Esophagus (tissue), 2 donors: ENCODE measurements at regions not wholly inside any gene's neighbourhood (a gene's known extent, or its start where the extent isn't known, plus 50 kb on each side); places are given as distances from the start of the nearest gene placed in this dataset.

ENCODE experiments used
- H3K27ac ChIP-seq, 2 donors: one replicate each; pipeline ENCODE4 v1.5.1; 2013; ENCODE audit warnings: low read depth in 2 of 2, mild to moderate bottlenecking in 2 of 2, inconsistent platforms in 1 of 2, low read length in 1 of 2, moderate library complexity in 1 of 2
- H3K27me3 ChIP-seq, 2 donors: one replicate each; pipeline ENCODE4 v1.6.1; 2013; ENCODE audit warnings: low read length in 2 of 2, control low read depth in 1 of 2, mild to moderate bottlenecking in 1 of 2; ENCODE audit not compliant: insufficient read depth in 2 of 2, control insufficient read depth in 1 of 2
- H3K36me3 ChIP-seq, 2 donors: one replicate each; pipeline ENCODE4 v1.6.1; 2013; ENCODE audit warnings: low read length in 1 of 2; ENCODE audit not compliant: control insufficient read depth in 2 of 2, insufficient read depth in 2 of 2
- H3K4me1 ChIP-seq, 2 donors: one replicate each; pipeline ENCODE4 v1.6.1; 2013; ENCODE audit warnings: low read length in 1 of 2; ENCODE audit not compliant: control insufficient read depth in 2 of 2, insufficient read depth in 2 of 2
- H3K4me3 ChIP-seq, 2 donors: one replicate each; pipeline ENCODE4 v1.5.1; 2013; ENCODE audit warnings: low read length in 2 of 2, mild to moderate bottlenecking in 2 of 2, low read depth in 1 of 2, moderate library complexity in 1 of 2
- H3K9me3 ChIP-seq, 2 donors: one replicate each; pipeline ENCODE4 v1.6.1; 2013; ENCODE audit warnings: mild to moderate bottlenecking in 2 of 2, low read depth in 1 of 2, low read length in 1 of 2, moderate library complexity in 1 of 2; ENCODE audit not compliant: control insufficient read depth in 2 of 2, insufficient read depth in 1 of 2
- WGBS, 2 donors: extraction: QIAGEN DNeasy Blood & Tissue Kit; methylation state at CpG; one replicate each; pipeline ENCODE4 v1.1.7; 2013; 5-methylcytosine and 5-hydroxymethylcytosine counted together
- donor health status: healthy with polysubstance abuse.
- donor health status: Bipolar disorder and iron deficiency.

DNA sequence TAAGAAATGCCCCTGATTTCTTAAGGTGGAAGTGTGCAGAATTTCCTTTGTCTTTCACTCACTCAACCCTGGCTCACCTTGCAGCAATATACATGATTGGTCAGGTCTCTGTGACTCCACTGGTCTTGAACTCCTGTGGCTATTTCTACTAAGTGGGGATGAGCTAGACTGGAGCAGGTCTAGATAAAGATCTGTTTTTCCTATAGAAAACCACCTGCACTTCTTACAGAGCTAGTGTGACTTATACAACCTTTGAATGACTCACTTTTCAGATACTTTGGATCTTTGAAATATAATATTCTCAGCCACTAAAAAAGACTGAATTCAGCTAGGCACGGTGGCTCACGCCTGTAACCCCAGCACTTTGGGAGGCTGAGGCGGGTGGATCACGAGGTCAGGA is 98.5 kb upstream of the KCTD1 start:
- H3K9me3 ChIP-seq, result no peaks in the 10 kb centered on the region
- WGBS, 2 donors, result 73 to 83% methylated on average over 3 to 4 of the region's 4 CpGs
- no peaks in the 10 kb centered on the region for H3K27me3 ChIP-seq
- H3K4me3 ChIP-seq, result no peak overlapping the region
- H3K4me1 ChIP-seq, result no peaks in the 10 kb centered on the region
- no peaks in the 10 kb centered on the region for H3K36me3 ChIP-seq
- H3K27ac ChIP-seq, result no peak overlapping the region

- H3K4me1 ChIP-seq, result no peaks in the 10 kb centered on the region
- H3K9me3 ChIP-seq, result no peaks in the 10 kb centered on the region
- H3K27me3 ChIP-seq, result no peaks in the 10 kb centered on the region
- H3K27ac ChIP-seq, result no peak overlapping the region
- no peak overlapping the region for H3K4me3 ChIP-seq
- no peaks in the 10 kb centered on the region for H3K36me3 ChIP-seq
- 80 to 87% methylated on average over 14 of the region's 14 CpGs for WGBS, 2 donors
These were observed 94.3 kb upstream of the KCTD1 start for GRCh38 chr18:26642440-26643348.

- 54 to 64% methylated on average over 5 of the region's 5 CpGs for WGBS, 2 donors
- H3K27me3 ChIP-seq, result no peaks in the 10 kb centered on the region
- H3K4me3 ChIP-seq, result no peak overlapping the region
- H3K36me3 ChIP-seq, result no peaks in the 10 kb centered on the region
- H3K27ac ChIP-seq, result no peak overlapping the region
- no peaks in the 10 kb centered on the region for H3K4me1 ChIP-seq
- H3K9me3 ChIP-seq, result no peaks in the 10 kb centered on the region
These were observed 92.2 kb upstream of the KCTD1 start for GRCh38 chr18:26640541-26640940.

DNA sequence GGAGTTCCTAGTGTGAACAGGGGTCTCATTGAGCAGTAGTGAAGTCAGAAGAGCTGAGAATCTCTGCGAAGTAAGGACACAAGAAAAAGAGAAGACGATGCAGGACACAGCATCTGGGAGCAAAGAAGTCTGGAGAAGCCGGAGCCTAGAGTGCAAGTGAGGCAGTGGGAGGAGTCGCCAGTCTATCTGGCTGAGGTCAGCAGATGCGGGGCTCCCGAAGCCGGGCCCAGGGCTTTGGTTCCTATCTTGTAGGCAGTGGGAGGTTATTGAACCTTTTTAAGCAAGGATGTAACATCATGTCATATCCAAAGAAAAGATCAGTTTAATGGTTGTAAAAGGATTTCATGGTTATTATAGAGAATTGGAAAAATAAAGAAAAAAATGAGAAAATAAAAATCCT is 90.8 kb upstream of the KCTD1 start:
- no peaks in the 10 kb centered on the region for H3K4me1 ChIP-seq
- H3K4me3 ChIP-seq, result no peak overlapping the region
- WGBS, 2 donors, result 91% methylated on average over 7 of the region's 7 CpGs
- H3K27me3 ChIP-seq, result no peaks in the 10 kb centered on the region
- H3K36me3 ChIP-seq, result no peaks in the 10 kb centered on the region
- no peak overlapping the region for H3K27ac ChIP-seq
- H3K9me3 ChIP-seq, result no peaks in the 10 kb centered on the region

DNA sequence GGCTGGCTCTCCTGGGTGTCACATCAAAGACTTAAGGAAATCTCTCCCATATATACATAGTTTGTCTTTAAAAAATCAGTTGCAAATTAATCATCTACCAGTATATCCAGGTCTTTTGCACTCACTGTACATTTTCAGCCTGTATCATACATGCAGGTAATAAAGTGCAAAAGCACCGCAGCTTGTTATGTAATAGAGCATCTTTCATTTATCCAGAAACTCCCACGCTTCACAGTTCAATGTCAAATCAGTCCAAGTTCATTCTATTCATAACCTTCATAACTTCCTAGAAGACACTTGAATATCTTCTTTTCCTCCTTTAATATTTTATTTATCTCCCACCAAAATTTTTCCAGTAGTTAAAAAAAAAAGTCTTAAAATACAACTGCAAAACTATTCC is 89.6 kb upstream of the KCTD1 start:
- Histone ChIP-seq H3K4me1 (no peaks in the 10 kb centered on the region), H3K4me3 (no peak overlapping the region), H3K36me3 (no peaks in the 10 kb centered on the region), H3K27me3 (no peaks in the 10 kb centered on the region), H3K9me3 (no peaks in the 10 kb centered on the region), H3K27ac (no peak overlapping the region)
- WGBS, 2 donors, result 88 to 95% methylated on average over 2 of the region's 2 CpGs

DNA sequence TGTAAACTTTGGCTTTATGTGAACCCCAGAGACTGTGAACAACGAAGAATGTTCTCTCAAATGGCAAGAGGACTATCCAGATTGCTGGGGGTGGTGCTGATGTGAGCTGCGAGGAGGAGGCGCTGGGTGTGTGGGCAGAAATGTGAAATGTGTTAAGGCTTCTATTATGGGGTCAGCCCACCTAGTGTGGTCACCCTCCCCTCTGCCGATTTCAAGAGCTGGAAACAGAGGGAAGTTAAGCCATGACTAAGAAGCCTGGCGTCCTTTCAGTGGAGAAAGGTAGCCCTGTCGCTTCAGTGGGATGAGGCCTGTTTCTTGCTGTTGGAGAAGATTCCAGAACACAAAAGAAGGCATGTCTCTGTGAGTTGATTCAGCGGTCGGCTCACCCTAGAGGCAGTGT is 89.0 kb upstream of the KCTD1 start:
- Histone ChIP-seq H3K27me3 (no peaks in the 10 kb centered on the region), H3K9me3 (no peaks in the 10 kb centered on the region), H3K4me3 (no peak overlapping the region), H3K27ac (no peak overlapping the region), H3K4me1 (no peaks in the 10 kb centered on the region), H3K36me3 (no peaks in the 10 kb centered on the region)
- WGBS, 2 donors, result 64 to 79% methylated on average over 8 of the region's 8 CpGs

GRCh38 chr18:26635466-26635865 is 87.1 kb upstream of the KCTD1 start:
- H3K36me3 ChIP-seq, result no peaks in the 10 kb centered on the region
- no peak overlapping the region for H3K27ac ChIP-seq
- 51 to 54% methylated on average over 4 of the region's 4 CpGs for WGBS, 2 donors
- no peaks in the 10 kb centered on the region for H3K27me3 ChIP-seq
- no peak overlapping the region for H3K4me3 ChIP-seq
- no peaks in the 10 kb centered on the region for H3K9me3 ChIP-seq
- no peaks in the 10 kb centered on the region for H3K4me1 ChIP-seq

- WGBS, 2 donors, result 74 to 82% methylated on average over 4 of the region's 4 CpGs
- Histone ChIP-seq H3K4me1 (no peaks in the 10 kb centered on the region), H3K9me3 (no peaks in the 10 kb centered on the region)
These were observed 86.3 kb upstream of the KCTD1 start for GRCh38 chr18:26634631-26635030.

DNA sequence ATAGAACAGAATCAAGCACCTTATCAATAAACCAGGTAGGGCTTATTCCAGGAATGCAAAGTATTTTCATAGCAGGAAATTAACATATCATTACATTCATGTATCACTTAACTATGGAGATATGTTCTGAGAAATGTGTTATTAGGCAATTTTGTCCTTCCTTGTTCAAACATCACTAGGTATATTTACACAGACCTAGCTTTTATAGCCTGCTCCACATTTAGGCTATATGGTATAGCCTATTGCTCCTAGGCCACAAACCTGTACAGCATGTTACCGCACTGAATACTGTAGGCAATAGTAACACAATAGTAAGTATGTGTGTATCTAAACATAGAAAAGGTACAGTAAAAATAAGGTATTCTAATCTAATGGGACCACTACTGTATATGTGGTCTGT is 82.8 kb upstream of the KCTD1 start:
- H3K27ac ChIP-seq, result no peak overlapping the region
- no peaks in the 10 kb centered on the region for H3K9me3 ChIP-seq
- H3K4me3 ChIP-seq, result no peak overlapping the region
- no peaks in the 10 kb centered on the region for H3K4me1 ChIP-seq
- no peaks in the 10 kb centered on the region for H3K27me3 ChIP-seq
- 47 to 49% methylated on average over 1 of the region's 1 CpG for WGBS, 2 donors
- H3K36me3 ChIP-seq, result no peaks in the 10 kb centered on the region

More at GRCh38 chr18:26634631-26635030, 86.3 kb upstream of the KCTD1 start:
- H3K27ac ChIP-seq, result no peak overlapping the region
- no peaks in the 10 kb centered on the region for H3K27me3 ChIP-seq
- H3K4me3 ChIP-seq, result no peak overlapping the region
- no peaks in the 10 kb centered on the region for H3K36me3 ChIP-seq

GRCh38 chr18:26630596-26630995 is 82.2 kb upstream of the KCTD1 start:
- Histone ChIP-seq H3K9me3 (no peaks in the 10 kb centered on the region), H3K4me3 (no peak overlapping the region), H3K36me3 (no peaks in the 10 kb centered on the region), H3K27me3 (no peaks in the 10 kb centered on the region), H3K4me1 (no peaks in the 10 kb centered on the region), H3K27ac (no peak overlapping the region)
- 91 to 94% methylated on average over 4 of the region's 4 CpGs for WGBS, 2 donors
